LHCN-M2 (cell line): ENCODE measurements at regions not wholly inside any gene's neighbourhood (a gene's known extent, or its start where the extent isn't known, plus 50 kb on each side); places are given as distances from the start of the nearest gene placed in this dataset.

Experiments
- DNase-seq: peaks from one replicate; pipeline ENCODE4 v3.0.0-alpha.2; 2012; ENCODE audit warnings: low read depth

DNA sequence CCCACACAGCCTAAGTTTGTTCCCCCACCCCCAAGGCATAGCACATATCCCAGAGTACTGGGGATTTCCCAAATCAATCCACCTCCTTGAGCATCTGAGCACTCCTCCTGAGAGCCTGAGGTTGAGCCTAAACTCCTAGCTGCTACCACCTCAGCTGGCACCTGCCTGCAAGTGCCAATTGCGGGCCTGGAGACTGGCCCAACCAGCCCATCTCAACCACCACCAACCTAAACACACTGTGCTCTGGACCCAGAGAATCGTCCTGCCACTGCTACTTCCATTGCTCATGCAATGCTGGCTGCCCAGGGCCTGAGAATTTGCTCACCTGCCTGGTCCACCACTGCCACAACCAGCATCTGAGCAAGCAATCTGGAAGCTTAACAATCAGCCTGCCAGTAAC, 177.1 kb downstream of the FGF13 start:
- DNase-seq: no peak

- peak; percentile 13 for DNase-seq
These were observed 192.2 kb downstream of the FGF13 start for GRCh38 chrX:138519296-138519695.

DNA sequence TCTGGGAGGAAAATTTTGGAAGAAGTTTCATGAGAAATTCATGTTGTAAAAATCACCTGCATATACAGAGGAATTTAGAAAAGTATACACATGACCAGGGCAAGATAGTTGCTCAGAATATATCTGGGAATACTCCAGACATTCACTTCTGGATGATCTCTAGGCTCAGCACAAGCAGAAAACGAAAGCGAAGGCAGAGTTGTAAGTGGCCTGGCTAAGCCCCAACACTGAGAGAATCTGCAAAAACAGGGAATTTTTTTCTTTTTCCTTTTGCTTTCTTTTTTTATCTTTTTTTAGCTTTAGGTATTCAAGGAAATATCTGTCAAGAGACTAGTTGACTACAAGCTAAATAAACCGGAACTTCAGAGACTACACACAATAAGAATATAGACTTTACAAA, 207.2 kb downstream of the FGF13 start:
- no peak for DNase-seq

- DNase-seq: peak; percentile 37
These were observed 219.1 kb downstream of the FGF13 start for GRCh38 chrX:138492371-138492770.

GRCh38 chrX:138487866-138488265, 223.7 kb downstream of the FGF13 start:
- DNase-seq: no peak

DNA sequence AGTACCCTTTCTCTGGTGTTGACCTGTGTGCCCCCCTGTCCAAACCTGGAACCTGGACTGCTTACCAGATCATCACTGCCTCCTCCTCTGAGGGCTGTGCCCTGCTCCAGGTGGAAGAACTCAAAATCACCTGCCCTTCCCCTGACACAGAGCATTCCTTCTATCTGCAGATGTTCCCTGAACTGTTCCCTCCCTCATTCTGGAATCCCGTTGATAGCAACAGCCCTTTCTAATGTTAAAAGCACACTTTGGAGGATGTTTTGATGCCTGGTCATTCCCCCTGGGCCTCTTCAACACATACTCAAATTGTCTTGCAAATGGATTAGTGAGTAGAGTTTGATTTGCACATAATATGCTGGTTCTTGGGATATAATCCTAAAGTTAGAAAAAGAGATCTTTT, 225.8 kb downstream of the FGF13 start:
- DNase-seq: no peak

GRCh38 chrX:138485224-138485623, 226.3 kb downstream of the FGF13 start:
- no peak for DNase-seq

DNA sequence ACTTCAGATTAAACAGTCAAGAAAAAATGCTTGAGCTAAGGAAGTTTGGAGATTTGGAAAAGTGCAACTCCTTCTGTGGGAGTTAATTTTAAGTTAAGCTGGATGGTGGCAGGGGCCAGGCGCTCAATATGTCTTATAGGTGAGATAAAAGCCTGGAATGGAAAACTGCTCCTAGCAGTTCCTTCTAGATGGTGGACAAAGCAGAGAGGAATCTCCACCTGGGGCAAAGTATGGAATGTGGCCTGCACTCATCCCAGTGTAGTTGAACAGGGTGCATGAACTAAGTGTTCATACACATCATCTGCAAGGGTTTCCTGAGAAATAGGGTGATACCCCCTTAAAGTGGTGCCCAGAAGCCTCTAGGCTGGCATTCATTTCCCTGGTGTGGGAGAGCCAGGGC, 227.1 kb downstream of the FGF13 start:
- DNase-seq: no peak

- no peak for DNase-seq
These were observed 229.9 kb downstream of the FGF13 start for GRCh38 chrX:138481649-138482048.

GRCh38 chrX:138463476-138463875, 248.0 kb downstream of the FGF13 start:
- DNase-seq: no peak
